ENCODE measurements at regions not wholly inside any gene's neighbourhood (a gene's known extent, or its start where the extent isn't known, plus 50 kb on each side); places are given as distances from the start of the nearest gene placed in this dataset.

DNA sequence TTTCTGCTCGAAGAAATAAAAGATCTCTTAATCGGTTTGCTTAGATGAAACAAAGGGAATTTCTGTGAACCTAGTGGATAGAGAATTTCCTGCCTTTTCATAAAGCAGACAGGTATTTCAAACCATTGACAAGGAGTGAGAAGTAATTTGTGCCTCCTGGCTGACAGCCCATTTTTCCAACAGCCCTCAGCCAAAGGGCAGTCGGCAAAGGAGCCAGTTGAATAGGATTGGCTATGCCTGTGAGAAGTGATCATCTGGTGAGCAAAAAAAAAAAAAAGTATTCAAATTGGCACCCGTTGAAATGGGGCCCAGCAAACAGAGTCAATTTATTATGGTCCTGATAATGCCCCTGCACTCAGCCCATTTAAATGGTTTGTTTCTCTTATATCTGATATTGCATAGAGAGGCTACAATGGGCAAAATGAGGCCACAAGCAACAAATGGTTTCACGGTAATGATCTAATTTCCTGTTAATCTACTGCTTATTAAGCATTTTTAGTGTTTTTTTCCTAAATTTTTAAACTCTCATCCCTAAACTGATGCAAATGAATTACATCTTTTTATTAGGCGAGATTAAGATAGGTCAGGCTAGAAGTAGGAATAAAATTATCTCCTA is 477.5 kb downstream of the NUF2 start:
- DNase-seq (ENCODE audit: low read depth) = no peak

DNA sequence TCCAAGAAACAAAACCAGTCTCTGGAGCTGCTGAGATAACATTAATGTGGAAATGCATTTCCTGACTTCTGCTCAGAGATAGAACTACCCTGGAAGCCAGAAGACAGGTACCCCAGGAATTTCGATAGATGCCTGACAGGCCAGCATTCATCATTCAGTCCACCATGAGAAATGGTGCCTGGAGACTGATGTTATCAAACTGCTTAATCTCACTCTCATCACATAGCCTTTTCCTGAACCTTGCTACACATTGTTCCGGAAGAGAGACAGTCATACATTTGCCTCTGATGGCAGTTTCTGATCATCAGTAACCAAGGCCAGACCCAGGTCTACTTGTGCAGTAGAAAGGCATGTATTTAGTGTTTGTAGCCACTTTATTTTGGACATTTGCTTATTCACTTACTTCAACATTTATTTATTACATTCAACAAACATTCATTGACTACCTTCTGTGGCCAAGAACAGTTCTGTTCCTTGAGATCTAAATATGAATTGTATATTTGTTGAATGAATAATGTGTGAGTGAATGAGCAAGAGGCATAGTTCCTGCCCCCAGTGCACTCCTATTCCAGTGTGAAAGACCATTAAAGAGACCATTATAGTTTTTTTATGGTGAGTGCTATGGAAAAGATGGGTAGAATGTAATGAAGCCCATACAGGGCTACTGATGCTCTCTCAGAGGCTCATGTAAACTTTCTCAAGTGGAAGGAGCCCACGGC is 485.7 kb downstream of the NUF2 start:
- DNase-seq (ENCODE audit: low read depth) = no peak

DNA sequence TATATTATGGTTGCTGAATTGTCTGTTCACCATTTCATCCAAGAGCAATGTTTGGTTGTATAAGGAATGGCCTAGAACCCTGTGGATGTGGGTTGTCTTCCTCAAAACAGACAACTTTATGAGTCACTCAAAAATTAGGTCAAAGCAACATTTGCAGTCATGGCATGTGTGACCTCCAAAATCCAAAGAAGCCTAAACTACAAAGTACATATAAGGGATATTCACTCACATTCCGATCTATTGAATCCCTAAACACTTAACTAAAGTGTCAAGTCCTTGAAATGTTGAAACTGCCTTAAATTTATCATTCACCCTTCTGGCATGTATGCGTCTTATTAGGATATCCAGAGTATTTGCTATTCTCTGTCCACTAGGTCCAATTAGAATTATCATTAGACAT is 491.5 kb downstream of the NUF2 start:
- DNase-seq (ENCODE audit: low read depth) = no peak

DNA sequence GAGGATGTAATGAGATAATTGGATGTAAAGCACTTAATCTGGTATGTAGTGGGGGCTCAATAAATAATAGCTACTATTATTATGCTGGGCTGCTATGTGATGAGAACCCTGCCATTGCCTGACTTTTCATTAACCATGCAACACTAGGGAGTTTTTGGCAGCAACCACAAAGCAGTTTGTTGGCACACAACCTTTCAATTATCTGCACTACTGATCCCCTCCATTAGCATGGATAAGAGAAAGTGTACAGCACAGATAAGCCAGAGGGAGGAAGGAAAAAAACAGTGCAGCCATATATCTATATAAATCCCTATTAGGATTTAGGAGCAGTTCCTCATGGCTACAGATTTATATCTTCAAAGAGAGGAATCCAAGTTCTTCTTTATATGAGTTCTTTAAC is 498.5 kb downstream of the NUF2 start:
- DNase-seq (ENCODE audit: low read depth) = no peak

DNA sequence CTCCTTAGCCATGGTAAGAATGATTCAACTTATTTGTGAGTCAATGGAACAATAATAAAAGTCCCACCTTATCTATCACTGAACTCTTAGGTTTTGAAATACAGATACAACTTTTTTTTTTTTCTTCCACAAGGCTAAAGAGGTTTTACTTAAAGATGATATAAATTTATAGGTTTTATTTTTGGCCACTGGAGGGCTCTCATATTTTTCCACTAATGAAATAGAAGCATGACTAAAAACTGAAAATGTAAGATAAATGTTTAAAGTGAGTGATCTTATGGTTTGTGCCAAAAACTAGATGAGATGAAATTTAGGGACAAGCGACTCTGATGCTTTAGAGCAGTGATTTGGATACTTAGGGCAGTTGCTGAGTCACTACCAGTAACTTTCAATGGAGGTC is 499.0 kb downstream of the NUF2 start:
- no peak for DNase-seq (ENCODE audit: low read depth)

DNA sequence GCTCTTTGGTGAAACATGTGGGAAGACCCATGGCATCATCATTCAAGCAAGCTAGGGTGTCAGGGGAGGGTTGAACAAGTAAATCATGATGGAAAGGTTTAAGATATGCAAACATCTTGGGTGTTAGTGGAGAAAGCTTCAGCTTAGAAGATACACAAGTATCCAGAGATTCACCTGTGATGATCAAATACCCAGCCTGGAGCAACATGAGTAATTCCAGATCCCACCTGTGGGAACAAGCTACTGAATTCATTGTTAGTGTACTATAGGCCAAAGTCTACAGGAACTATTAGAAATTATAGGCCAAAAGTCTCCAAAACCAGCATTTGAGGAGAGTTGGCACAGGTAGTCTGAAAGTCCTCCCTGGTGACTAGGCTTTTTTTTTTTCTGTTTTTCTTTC is 499.9 kb downstream of the NUF2 start:
- no peak for DNase-seq (ENCODE audit: low read depth)

DNA sequence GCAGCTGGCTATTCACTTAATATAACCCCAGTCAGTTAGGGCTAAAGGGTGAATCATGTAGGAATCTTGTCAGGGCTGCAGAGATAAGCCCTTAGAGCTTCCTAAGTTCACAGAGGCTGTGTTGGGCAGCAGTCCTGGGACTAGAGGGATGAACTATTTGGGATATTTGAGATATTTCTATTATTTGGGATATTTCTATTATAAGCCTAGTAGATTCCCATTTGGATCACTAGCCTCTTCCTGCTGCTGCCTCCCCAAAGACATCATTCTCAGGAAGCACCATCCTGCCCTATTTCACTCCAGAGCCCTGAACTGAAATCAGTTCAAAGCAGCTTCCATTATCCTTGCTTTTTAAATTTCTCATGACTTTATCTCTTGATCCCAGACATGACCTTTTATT is 501.3 kb downstream of the NUF2 start:
- no peak for DNase-seq (ENCODE audit: low read depth)

DNA sequence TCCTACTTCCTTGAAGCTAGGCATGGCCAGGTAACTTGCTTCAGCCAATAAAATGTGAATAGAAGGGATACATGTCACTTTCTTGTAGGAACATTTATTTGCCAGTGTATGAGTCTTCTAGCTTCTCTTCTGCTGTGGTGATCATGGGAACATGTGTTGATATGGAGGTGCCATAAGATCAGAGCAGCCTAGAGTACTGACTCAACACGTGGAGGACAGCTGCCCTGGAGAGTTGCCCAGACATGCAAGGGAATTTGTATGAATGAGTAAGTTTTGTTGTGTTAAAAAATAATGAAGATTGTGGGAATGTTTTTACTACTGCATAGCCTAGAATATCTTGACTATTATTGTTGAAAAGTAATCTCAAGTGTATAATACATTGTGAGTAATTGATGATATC is 502.3 kb downstream of the NUF2 start:
- DNase-seq (ENCODE audit: low read depth) = peak; percentile 8

DNA sequence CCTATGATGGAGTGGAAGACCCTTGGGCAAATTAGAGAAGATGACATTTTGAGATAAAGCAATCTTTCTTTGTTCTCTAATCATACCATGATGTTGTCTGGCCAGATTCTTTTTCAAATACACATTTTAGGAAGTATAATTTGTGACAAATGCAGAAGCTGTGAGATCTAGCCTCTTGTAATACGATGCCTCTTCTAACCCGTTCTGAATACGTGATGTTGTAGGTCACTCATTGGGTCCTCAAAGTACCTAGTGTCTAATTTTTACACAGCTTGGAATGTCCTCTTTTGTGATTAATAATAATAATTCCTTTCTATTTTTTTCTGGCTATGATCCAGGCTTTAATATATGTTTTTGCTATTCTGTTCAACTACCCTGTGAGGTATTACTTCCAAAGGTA is 502.7 kb downstream of the NUF2 start:
- DNase-seq (ENCODE audit: low read depth) = no peak

DNA sequence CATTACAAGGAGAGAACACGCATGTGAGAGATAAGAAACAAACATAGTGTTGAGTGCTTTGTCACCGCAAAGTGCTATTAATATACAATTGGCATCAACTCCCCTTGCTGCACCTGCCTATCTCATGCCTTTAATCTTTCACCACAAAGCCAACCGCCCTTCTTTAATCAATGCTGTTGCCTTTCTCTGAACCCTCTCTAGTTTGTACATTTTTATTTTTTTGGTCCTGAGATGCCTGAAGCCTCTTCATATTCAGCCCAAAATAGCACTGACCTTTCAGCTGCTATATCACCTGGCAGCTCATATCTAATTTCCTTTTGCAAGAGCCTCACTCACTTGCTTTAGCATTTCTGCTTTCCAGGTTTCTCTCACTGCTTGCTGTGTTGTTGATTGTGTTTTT is 504.7 kb downstream of the NUF2 start:
- DNase-seq (ENCODE audit: low read depth) = no peak

DNA sequence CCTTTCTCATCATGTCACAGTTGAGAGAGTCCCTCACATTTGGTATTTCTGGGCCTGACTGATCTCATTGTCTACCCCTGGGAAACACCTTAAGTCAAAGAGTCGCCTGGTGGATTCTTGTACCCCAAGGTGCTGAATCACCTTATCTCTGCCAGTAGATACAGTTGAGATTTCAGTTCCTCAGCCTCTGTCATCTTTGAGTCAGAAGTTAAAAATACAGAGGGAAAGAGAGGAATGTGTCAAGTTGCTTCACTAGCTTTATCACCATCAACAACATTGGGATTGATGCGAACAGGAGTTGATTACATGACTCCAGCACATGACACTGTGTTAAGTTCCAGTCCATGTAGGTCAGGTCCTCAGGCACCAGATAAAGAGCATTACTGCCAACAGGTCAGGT is 513.0 kb downstream of the NUF2 start:
- no peak for DNase-seq (ENCODE audit: low read depth)

DNA sequence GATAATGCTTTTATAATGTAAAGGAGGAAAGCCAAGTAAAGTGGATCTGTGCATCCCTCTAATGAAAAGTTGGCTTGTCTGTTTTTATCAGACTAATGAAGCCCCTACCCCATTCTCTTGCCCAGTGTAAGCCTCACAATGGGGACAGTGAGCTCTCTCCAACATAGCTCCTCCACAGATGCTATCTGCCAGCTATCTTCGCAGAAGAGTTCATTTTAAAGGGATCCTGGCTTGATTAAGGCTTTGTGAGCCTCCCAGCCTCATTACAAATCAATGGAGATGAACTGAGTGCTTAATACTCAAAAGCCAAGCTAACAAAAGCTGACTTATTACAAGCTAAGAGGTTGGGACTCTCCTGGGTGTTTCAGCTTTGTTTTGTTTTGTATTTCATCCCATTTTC is 514.7 kb downstream of the NUF2 start:
- DNase-seq (ENCODE audit: low read depth) = no peak

DNA sequence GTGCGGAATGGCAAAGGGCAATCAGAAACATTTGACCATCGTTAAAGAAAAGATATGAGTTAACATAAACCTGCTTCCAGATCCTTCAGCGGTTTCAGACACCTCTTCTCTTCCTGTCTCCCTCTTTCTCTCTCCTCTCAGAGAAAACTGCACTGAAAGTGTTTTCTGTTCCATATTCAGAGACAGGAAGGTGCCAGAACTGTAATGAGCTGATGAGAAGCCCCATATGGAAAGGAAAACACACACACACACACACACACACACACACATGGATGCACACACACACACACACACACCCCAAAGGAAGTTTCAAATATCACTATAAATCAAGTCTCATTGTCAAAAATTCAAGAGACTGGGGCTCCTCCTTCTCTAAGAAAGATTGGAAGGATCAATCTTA is 515.5 kb downstream of the NUF2 start:
- DNase-seq (ENCODE audit: low read depth) = no peak

DNA sequence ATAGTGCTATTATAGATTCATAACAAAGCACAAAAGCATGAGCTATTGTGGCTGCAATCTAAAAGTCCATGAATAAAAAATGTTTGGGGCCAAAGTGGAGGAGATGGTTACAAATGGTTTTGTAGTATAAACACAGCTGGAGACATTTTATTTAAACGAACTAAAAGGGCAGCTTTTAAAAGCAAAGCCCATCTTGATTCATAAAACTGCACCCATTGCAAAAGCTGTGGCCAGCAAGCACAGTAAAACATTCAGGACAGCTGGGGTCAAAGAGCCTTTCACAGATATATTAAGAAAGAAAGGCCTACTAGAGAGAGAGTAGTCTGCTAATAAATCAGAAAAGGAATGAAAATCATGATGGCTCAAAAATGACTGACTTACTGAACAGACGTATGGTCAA is 520.8 kb downstream of the NUF2 start:
- DNase-seq (ENCODE audit: low read depth) = no peak

DNA sequence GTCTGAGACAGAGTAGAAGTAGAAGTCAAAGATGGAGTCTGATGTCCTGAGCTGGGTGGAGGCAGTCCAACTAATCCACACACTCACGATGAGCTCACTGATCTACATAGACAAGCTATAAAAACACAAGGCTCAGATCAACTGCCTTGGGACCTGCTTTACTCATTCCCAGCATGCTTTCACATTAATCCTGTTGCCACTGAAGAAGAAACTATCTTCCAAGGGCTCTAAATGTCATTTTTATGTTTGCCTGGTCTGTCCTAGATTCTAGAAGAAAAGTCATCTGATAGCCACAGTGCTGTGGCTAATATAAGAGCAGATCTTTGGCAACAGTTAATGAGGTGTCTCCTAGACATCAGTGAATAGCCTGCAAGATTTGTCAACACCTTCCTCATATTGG is 522.7 kb downstream of the NUF2 start:
- peak; percentile 13 for DNase-seq (ENCODE audit: low read depth)

DNA sequence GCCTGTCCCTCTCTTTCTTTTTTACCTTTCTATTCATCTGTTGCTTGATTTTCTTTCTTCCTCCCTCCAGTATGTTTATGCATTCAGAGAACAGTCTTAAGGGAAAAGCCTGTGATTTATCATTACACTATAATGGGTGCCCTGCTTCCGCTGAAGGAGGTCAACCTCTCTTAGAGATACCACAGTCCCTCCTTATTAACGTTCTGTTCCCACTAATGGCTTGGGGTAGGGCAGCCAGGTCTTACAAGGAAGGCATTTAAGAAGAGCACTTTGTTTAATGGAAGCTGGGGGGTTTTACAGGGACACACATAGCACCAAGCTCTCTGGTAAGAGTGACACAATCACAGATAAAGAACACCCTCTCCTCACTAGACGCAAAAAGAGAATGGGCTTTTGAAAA is 523.5 kb downstream of the NUF2 start:
- no peak for DNase-seq (ENCODE audit: low read depth)

DNA sequence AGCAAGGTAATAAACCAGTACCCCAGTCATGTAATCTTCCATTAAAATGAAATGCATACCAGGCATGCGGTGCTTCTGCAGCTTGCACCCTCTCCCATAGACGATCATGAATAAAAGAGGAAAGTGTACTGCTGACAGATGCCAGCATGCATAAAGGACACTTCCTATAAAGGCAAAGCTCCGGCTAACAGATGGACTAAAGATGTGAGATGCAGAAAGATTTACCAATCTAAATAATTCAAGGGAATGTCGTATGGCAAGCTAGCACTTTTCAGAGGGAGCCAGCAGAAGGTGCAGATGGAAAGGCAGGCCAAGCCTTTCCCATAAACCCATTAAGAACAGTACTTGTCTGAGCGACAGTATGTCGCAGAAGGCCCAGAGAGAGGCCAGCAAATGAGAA is 542.0 kb downstream of the NUF2 start:
- DNase-seq (ENCODE audit: low read depth) = no peak

DNA sequence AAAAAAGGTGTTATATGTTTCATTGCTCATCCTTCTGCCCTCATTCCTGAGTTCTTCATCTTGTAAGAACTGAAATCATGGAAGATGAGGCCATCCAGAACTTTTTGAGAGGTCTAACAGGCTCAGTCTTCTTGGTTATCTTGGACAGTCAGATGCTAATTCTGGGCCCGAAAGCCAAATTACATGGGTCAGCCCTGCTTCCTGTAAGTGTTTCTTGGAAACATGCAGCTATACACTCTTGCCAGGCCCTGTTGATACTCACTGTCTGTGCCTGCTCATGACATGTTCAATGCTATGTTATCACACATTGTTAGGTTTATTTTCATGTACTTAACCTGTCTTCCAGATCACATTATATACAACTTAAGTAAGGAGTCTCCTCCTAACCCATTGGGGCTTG is 542.5 kb downstream of the NUF2 start:
- no peak for DNase-seq (ENCODE audit: low read depth)

DNA sequence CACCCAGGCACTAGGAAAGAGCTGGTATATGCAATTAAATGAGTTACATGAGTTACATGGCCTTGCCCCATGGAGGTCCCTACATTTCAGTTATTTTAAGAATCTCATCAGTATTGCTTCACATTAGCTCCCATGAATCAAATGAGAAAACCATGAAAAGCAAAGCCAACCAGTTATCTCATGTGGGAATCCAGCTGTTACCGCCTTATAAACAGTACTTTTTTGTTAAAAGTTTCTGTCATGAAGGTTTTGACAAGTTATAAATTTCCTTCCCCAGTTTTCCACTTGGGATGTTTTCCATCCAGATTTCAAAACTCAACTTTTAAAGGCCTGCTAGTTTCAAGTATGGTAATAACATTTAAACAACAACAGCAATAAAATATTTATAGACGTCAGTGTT is 544.8 kb downstream of the NUF2 start:
- no peak for DNase-seq (ENCODE audit: low read depth)

DNA sequence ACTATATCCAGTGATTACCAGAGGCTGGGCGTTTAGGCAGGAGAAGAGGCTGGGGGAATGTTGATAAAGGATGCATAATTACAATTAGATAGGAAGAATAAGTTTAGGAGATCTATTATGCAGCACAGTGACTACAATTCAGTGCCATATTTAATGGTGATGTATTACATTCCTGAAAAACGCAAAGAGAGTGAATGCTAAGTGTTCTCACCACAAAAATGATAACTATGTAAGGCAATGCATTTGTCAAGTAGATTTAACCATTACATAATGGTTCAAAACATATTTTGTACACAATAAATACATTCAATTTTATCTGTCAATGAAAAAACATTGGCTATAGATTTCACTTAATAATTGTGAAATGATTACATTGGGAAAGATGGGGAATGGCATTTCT is 548.9 kb downstream of the NUF2 start:
- DNase-seq (ENCODE audit: low read depth) = no peak

DNA sequence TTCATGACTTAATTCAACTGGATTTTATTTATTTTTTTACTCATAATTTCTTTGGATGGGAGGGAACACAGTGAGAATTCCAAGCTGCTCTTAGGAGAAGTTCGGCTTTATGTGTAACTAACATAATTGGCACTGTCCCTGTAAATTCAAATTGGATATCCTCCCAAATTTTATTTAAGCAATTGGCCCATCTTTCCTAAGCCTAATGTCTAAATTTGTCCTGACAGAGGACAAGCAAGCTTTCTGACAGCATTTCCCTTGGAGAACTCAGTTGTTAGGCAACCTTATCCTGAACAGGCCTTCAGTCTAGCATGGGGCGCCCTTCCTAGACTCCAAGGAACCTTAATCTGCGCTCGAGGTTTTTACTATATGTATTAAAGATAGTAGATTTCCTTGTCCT is 550.3 kb downstream of the NUF2 start:
- DNase-seq (ENCODE audit: low read depth) = no peak

DNA sequence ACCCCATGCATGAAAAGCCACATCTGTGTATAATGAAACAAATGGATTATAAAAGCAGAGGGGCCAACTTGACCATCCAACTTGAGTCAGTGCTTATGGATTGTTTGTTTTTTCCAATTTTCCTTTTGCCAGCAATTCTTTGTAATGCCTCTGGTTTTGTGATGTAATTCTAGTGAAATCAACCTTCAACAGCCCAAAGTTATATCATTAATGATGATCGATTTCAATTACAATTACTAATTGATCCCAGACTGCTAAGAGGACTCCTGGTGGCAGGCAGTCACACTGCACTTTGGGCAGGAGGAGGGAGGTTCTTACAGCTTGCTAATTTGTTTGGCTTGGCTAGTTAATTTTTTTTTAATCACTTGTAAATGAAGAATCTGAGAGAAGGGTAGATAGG is 552.3 kb downstream of the NUF2 start:
- no peak for DNase-seq (ENCODE audit: low read depth)

DNA sequence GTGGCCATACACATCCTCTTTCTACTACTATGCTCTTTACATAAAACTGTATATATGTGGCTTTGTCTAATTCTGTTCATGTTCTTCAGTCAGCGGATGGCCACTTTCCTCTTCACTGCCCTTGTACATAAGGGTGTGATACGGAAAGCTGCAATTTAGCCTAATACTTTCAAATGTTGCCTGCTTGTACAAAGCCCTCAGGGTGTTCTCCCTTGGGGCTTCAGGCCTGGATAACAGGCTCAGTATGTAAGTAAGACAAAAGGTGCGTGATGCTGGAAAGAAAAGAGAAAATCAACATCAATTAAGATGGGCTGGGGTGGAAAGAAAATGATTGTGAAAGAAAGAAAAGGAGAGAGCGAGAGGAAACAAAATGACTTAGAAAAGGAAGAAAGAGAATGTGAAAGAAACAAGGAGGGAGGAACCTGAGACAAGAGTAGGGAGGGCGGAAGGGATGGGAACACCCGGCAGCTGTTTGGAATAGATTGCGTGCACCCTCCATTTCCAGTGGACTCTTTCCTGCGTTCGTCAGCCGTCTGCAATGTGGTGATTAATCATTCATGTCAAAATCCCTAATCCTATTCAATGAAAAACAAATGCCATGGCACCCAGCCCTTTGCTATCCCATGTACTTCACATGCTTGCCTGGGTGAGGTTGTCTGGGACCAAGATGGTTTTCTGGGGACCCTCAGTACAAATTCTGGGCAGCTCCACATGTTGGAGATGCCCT is 553.6 kb downstream of the NUF2 start:
- peak; percentile 42 for DNase-seq (ENCODE audit: low read depth)

Measured in HT1080 (cell line).